NCI-H2081 (cell line): ENCODE measurements at regions not wholly inside any gene's neighbourhood (a gene's known extent, or its start where the extent isn't known, plus 50 kb on each side); places are given as distances from the start of the nearest gene placed in this dataset.
"Not testable (repeated sequence)": the region's sequence is repeated elsewhere in the genome, so short reads cannot be mapped to it uniquely, and the experiment has no call there.

Source experiments
- DNase-seq, 2 experiments: peaks; one replicate each; lab custom pipeline; 2025; lab: John Stamatoyannopoulos, UW

- no peak for DNase-seq
Observed at GRCh38 chr6:120357447-120357846, 976.8 kb downstream of the TBC1D32 start.

GRCh38 chr6:120355822-120356221, 978.5 kb downstream of the TBC1D32 start:
- DNase-seq = no peak

- DNase-seq = no peak
Observed at GRCh38 chr6:120354452-120355098, 979.7 kb downstream of the TBC1D32 start.

- no peak for DNase-seq
Observed at GRCh38 chr6:120352491-120352890, 981.8 kb downstream of the TBC1D32 start.

GRCh38 chr6:120348926-120349325, 985.4 kb downstream of the TBC1D32 start:
- DNase-seq = no peak

- DNase-seq = no peak
Observed at GRCh38 chr6:120328521-120328920, 979.0 kb upstream of the MAN1A1 start.

GRCh38 chr6:120320481-120321162, 971.1 kb upstream of the MAN1A1 start:
- DNase-seq = no peak

- no peak for DNase-seq
Observed at GRCh38 chr6:120304223-120304622, 954.7 kb upstream of the MAN1A1 start.

GRCh38 chr6:120303527-120303926, 954.0 kb upstream of the MAN1A1 start:
- DNase-seq = no peak

GRCh38 chr6:120302041-120302440, 952.5 kb upstream of the MAN1A1 start:
- no peak for DNase-seq

GRCh38 chr6:120290964-120291363, 941.4 kb upstream of the MAN1A1 start:
- DNase-seq = no peak

- no peak for DNase-seq
Observed at GRCh38 chr6:120282005-120282404, 932.4 kb upstream of the MAN1A1 start.

GRCh38 chr6:120279466-120280167, 930.1 kb upstream of the MAN1A1 start:
- no peak for DNase-seq

GRCh38 chr6:120278689-120279396, 929.3 kb upstream of the MAN1A1 start:
- DNase-seq = no peak

- no peak for DNase-seq
Observed at GRCh38 chr6:120274547-120274946, 925.0 kb upstream of the MAN1A1 start.

GRCh38 chr6:120273411-120273810, 923.9 kb upstream of the MAN1A1 start:
- DNase-seq = no peak

- DNase-seq = no peak
Observed at GRCh38 chr6:120272038-120272437, 922.5 kb upstream of the MAN1A1 start.

- DNase-seq = not testable (repeated sequence)
Observed at GRCh38 chr6:120268256-120268655, 918.7 kb upstream of the MAN1A1 start.

GRCh38 chr6:120262354-120262753, 912.8 kb upstream of the MAN1A1 start:
- no peak for DNase-seq

- no peak for DNase-seq
Observed at GRCh38 chr6:120260636-120261035, 911.1 kb upstream of the MAN1A1 start.

GRCh38 chr6:120254651-120255050, 905.1 kb upstream of the MAN1A1 start:
- DNase-seq = no peak

GRCh38 chr6:120248451-120248850, 898.9 kb upstream of the MAN1A1 start:
- DNase-seq = no peak

GRCh38 chr6:120237221-120237620, 887.7 kb upstream of the MAN1A1 start:
- DNase-seq = no peak
